ENCODE measurements at regions not wholly inside any gene's neighbourhood (a gene's known extent, or its start where the extent isn't known, plus 50 kb on each side); places are given as distances from the start of the nearest gene placed in this dataset.
"Not testable (repeated sequence)": the region's sequence is repeated elsewhere in the genome, so short reads cannot be mapped to it uniquely, and the experiment has no call there.

DNA sequence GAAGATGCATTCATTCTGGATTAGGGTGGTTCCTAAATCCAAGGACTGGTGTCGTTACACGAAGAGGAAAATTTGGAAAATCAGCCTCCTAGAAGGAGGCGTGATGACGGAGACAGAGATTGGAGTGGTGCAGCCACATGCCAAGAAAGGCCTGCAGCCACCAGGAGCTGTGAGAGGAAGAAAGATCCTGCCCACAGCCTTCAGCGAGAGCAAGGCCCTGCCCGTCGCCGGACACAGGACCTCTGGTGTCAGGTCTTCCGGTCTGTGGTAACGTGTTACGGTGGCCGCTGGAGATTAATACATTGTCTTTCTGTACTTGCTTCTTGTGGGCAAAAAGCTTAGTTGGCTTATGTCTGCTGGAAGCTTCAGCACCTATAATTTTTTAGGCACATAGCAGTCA is 1045.8 kb downstream of the BRD1 start:
- no peak for DNase-seq (ENCODE audit: low read depth, low spot score)

DNA sequence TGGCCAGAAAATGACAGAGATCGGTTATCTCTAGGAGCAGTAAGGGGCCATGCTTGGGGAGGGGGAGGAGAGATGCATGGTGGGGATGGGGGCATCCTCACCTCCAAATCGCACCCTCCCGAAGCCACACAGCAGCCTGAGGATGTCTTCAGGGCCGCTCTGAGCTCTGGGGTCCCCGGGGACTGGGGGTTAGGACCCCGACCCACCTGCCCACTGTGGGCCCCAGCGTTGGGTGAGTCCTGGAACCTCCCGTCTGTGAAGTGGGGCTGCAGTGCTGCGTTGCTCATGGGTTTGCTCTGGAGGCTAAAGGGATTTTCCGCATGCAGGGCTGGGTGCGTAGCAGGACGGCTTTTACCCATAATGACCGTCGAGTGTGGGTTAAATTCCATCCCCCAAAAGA is 1046.3 kb downstream of the BRD1 start:
- DNase-seq (ENCODE audit: low read depth, low spot score) = no peak

GRCh38 chr22:48780597-48781277 is 1046.9 kb downstream of the BRD1 start:
- no peak for DNase-seq (ENCODE audit: low read depth, low spot score)

DNA sequence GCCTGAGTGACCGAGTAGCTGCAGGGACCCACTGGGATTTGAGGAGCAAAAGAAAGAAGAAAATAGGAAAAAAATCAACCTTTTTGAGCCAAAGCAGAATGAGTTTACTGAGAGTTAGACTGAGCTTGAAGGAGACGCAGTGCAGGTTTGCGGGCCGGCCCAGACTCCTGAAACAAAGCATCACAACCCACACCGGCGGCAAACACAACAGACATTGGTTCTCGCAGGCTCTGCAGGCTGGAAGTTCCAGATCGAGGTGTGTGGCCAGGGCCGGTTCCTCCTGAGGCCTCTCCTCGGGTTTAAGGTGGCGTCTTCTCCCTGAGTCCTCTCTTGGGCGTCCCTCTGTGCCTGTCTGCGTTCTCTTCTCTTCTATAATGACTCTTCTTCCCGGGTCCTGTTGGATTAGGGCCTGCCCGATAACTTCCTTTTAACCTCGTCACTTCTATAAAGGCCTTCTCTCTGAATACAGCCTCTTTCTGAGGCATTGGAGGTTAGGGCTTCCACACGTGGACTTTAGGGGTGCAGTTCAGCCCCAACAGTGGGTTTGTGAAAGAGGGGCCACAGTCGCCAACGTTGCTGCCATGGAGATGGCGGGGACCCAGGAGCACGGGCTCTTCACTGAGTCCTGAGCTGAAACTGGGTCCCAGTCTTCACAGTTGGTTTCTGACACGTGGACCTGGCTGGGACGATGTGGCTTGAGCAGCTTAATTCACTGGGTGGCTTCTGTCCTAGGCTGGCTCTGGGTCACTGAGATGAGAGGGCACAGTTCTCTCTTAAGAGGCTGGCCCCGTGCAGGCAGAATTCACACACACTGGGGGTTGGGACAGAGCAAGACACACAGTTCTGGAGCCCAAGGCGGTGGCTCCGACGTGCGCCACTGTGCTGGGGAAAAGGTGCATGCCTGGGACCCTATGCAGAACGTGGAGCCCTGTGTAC is 1047.7 kb downstream of the BRD1 start:
- no peak for DNase-seq (ENCODE audit: low read depth, low spot score)

- DNase-seq (ENCODE audit: low read depth, low spot score) = no peak
These were observed 1048.4 kb downstream of the BRD1 start for GRCh38 chr22:48779211-48779643.

GRCh38 chr22:48778308-48779195 is 1049.1 kb downstream of the BRD1 start:
- no peak for DNase-seq (ENCODE audit: low read depth, low spot score)

DNA sequence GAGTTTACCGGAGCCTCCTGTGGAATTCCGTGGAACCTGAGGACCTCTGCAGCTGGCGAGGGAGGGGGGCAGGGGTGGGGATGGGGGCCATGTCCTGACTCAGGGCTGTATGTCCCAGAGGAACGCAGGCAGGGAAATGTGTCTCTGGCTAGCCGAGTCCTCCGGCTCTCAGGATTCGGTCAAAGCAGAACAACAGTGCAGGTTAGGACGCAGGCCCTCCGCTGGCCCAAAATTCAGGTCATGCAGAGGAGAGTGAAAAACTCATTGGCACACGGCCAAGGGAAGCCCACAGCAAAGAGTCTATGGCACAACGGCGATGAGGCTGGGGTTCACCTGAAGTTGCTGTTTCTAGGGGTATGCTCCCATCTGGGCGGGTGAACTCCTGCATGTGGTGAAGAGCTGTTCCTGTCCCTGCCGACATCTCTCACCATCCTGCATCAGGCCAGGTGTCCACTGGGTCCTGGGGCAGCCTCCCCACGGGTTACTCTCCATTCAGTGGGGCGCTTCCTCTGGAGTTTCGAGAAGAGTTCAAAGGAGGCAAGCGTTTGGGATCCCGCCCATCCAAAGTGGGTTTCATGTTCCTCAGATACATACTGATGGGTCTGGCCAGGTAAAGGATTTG is 1055.3 kb downstream of the BRD1 start:
- no peak for DNase-seq (ENCODE audit: low read depth, low spot score)

- DNase-seq (ENCODE audit: low read depth, low spot score) = no peak
These were observed 1062.1 kb downstream of the BRD1 start for GRCh38 chr22:48765595-48765994.

DNA sequence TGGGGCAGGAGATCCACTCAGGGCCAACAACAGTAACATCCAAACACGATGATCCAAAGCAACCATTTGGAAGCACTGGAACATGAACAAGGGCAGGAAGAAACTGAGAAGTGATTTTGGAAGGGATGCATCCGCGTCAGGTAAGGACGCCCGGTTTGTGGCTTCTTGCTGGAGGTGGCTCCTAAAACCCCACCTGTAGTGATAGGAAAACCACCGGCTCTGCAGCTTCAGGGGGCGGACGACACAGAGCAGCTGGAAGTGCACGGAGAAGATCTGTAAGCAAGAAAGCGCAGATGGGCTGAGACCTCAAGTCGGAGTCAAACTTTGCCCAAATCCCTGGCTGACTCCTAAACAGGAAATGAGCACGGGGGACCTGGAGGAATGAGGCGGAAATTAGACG is 1066.1 kb downstream of the BRD1 start:
- DNase-seq (ENCODE audit: low read depth, low spot score) = no peak

DNA sequence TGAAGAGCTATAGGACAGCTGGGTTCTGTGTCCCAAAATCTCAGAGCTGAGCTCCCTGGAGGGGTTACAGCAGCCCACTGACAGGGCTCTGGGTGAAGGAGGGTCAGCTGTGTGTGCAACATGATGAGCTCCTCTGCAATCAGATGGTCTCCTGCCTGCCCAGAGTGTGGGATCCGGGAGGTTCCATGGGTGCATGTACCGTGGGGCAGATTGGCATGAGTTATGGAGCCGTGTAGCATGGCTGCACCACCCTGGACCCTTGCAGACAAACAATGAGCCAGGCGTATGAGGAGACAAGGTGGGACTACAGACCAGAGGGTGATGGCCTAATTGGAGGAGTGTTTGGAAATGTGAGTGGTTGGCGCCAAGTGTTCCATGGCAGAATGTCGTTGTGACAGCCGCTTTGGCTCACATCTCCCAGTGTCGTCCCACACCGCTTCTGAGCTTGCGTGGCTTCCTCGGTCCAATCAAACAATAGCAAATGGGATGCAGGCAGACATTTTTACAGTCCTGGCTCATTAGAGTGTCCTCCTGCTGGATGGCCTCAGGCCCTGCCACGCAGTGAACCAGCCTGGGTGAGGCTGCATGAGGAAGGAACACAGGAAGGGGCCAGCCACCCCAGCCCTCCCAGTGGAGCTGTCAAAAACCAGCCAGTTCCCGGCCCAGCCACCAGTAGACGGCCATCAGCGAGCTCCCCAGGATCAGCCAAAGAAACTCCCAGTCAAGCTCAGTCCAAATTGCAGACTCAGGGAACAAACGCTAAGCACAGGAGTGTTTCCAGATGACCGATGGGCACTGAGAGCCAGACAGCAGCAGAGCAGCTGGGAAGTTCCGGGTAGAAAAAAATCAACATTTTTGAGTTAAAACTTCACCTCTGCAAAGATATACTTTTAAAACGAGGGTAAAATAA is 1066.9 kb downstream of the BRD1 start:
- no peak for DNase-seq (ENCODE audit: low read depth, low spot score)

DNA sequence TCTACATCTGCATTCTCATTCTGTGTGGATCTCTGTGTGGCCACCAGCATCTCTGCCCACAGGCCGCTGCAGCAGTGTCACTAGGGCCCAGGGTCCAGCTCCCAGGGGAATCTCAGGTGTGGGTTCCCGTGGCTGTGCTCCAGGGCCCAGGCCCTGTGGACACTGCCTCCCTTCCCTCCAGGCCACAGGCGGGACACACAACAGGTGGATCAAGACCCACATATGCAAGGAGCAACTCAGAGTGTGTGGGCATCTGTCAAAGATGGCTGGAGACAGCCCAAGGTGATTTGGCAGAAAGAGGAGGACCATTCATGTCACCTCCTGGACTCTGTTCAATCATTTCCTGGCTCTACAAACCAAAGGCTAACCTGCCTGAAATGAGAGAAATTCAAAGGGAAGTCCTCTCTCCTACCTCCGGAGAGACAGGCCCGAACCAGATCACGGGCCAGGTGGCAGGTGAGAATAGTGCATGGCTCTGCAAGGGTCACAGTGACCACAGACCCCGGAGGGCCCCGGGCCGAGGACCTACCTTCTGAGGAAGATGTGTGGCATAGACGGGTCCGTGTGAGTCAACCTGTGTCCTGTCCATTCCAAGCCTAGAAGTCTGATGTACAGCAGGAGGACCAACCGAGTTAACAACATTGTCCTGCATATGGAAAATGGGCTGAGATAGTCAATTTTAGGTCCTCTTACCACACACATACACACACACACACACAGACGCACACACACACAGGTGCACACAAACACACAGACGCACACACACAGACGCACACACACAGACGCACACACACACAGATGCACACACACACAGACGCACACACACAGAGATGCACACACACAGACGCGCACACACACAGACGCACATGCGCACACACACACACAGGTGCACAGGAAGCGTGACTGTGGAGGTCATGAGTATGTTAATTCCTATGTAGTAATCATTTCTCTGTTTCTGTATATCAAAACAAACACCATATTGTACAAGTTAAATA is 1068.5 kb downstream of the BRD1 start:
- DNase-seq (ENCODE audit: low read depth, low spot score) = no peak

DNA sequence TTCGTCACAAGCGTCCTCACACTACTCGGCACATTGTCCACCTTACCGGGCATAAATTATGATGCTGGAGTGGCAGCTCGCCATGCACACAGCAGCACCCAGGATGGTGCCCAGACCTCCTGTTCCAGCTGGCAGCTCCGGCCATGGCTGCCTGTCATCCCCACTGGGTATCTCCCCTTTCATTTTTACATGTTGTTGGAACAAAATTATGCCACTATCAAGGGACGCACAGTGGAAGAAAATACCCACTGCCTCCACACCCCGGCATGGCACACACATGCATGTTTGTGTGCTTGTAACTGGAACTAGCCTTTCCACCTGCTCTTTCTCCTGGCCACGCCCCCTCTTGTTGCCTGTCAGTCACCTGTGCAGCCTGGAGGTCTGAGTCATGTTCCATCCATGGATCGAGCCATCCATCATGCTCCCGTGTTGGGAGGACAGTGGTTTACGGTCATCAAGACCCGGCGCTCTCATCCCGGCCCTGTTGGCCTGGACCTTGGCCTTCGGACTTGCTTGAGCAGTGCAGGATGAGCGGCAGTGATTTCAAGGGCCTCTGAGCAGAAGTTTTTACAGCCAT is 1069.6 kb downstream of the BRD1 start:
- DNase-seq (ENCODE audit: low read depth, low spot score) = no peak

DNA sequence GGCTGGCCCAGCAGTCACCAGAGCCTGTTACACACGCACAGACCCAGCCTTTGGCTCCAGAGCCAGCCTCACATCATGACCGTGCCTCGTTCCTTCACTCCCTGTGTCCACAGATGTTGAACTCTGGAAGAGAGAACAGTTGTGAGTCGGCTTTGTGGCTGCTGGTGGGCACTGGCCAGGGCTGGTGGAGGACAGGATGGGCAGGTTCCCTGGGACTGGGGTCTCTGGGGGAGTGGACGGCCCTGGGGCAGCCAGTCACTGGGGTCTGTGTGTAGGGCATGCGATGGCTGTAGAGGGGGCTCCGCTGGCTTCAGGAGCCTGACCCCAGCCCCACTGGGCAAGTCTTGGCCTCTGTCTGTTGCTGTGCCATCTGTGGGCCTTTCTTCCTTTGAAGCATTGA is 1070.1 kb downstream of the BRD1 start:
- DNase-seq (ENCODE audit: low read depth, low spot score) = no peak

GRCh38 chr22:48757135-48757534 is 1070.5 kb downstream of the BRD1 start:
- DNase-seq (ENCODE audit: low read depth, low spot score) = not testable (repeated sequence)

DNA sequence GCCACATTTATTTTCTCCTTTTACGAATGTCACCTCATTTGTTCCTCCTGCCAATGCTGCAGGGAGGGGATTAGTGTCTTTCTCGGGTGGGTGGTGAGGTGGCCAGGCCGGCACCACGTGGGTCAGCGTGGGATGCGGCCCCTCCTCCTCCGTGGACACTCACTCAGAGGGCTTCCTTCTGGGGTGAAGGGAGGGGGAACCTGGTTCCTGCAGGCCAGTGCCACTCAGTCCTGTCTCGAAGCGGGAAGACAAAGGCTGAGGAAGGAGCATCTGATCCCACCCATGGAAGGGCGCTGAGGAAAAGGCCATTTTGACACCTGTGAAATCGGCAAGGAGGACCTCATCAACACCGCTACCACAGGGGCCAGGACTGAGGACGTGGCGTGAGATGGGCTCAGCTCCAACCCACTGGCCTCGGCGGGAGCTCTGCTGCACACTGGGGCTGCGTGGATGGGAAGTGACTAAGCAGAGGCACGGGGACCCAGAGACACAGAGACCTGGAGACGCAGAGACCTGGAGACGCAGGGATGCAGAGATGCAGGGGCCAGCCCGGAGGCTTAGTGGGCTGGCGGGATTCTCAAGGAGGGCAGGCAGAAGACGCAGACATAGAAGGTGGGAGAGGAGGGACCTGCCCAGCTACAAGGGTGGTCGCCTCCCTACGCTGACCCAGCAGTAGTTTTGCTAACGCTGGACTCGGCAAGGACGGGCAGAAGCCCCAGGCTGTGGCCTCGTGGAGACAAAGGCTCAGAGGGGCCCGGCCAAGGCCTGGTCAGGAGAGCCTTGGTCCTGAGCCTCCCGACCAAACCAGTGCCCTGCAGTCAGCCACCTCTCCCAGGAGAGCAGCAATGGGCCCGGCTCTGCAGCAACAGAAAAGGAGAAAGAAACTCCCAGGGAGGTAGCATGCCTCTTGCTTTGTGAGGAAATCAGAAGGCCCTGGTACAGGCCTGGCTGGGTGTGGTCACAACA is 1071.2 kb downstream of the BRD1 start:
- DNase-seq (ENCODE audit: low read depth, low spot score) = no peak

- no peak for DNase-seq (ENCODE audit: low read depth, low spot score)
These were observed 1072.4 kb downstream of the BRD1 start for GRCh38 chr22:48755059-48755949.
